ENCODE measurements at regions not wholly inside any gene's neighbourhood (a gene's known extent, or its start where the extent isn't known, plus 50 kb on each side); places are given as distances from the start of the nearest gene placed in this dataset.

DNA sequence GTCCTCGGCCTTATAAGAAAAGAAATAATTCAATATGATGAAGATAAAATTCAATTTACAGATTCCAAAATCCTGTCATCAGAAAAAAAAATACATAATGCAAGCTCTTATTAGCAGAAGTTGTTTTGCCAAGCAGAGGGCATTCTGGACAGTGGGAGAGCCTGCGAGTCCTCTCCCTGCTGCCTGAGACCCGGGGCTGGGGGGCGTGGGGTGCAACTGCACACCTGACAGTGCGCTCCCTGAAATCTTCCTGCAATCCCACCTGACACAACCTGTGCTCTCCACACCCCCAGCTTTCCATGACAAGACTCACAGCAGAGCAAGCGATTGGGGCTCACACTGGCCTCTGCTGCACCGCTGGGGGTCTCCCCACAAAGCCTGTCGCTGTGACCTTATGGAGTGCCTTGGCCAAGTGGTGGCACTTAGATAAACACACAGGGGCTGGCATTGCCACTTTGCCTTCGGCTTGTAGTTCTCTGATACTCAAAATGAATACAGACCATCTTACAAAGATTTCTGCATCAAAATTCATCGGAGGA, 130.3 kb upstream of the PDE10A start:
- Histone ChIP-seq H3K9ac (ENCODE audit: low read length) (no peak overlapping the region), H3K4me3 (ENCODE audit: low read length) (no peak overlapping the region), H3K36me3 (ENCODE audit: control insufficient read depth, insufficient read depth, low read length, severe bottlenecking) (no peaks in the 10 kb centered on the region), H3K9me3 (ENCODE audit: control insufficient read depth, low read length) (no peaks in the 10 kb centered on the region), H3K27me3 (replicated peaks; ENCODE audit: control insufficient read depth, insufficient read depth, low read length) (no peaks in the 10 kb centered on the region), H3K4me1 (ENCODE audit: control insufficient read depth, insufficient read depth, low read length) (no peaks in the 10 kb centered on the region)
- no peak for DNase-seq (ENCODE audit: low read depth)

DNA sequence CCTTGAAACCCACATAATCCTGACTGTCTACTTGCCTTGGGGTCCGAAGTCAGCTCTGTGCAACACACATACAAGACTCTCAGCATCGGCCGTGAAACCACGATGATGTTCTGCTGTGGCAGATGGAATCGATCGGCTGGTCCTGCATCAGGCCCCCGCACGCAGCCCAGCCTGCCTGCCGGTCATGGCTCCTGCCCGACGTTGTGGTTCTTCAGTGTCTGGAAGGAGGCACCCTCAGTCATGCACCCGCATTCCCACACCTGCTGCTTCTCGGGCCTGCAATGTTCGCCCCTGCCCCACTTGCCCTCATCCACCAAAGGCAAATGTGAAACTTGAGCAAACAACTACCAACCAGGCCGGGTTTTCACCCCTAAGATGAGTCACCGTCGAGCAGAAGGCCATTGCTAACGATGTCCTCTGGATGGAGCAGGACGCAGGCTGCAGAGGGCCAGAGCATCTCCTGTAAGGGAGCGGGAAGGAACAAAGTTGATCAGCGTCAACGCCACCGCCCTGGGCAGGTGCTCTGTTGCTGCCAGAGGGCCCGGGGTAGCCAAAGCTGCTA, 128.9 kb upstream of the PDE10A start:
- Histone ChIP-seq H3K4me3 (ENCODE audit: low read length) (no peak overlapping the region), H3K9ac (ENCODE audit: low read length) (no peak overlapping the region), H3K9me3 (ENCODE audit: control insufficient read depth, low read length) (no peaks in the 10 kb centered on the region), H3K36me3 (ENCODE audit: control insufficient read depth, insufficient read depth, low read length, severe bottlenecking) (no peaks in the 10 kb centered on the region), H3K4me1 (ENCODE audit: control insufficient read depth, insufficient read depth, low read length) (no peaks in the 10 kb centered on the region), H3K27me3 (replicated peaks; ENCODE audit: control insufficient read depth, insufficient read depth, low read length) (no peaks in the 10 kb centered on the region)
- no peak for DNase-seq (ENCODE audit: low read depth)

DNA sequence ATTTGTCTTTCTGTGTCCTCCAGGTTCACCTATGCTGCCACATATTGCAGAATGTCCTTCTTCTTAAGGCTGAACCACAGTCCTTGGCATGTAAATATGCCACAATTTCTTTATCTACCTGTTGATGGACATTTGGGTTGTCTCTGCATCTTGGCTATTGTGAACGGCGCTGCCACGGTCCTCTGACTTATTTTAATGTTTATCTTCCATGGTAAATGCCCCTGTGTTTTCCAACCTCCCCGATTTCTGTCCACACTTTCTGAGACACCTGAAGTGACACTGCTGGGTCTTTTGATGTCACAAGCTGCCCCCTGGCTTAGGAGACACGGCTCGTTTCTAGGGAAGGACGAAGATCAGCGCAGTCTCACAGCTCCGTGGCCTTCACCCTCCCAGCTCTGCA, 128.3 kb upstream of the PDE10A start:
- H3K9me3 ChIP-seq (ENCODE audit: control insufficient read depth, low read length): no peaks in the 10 kb centered on the region
- H3K4me1 ChIP-seq (ENCODE audit: control insufficient read depth, insufficient read depth, low read length): no peaks in the 10 kb centered on the region

DNA sequence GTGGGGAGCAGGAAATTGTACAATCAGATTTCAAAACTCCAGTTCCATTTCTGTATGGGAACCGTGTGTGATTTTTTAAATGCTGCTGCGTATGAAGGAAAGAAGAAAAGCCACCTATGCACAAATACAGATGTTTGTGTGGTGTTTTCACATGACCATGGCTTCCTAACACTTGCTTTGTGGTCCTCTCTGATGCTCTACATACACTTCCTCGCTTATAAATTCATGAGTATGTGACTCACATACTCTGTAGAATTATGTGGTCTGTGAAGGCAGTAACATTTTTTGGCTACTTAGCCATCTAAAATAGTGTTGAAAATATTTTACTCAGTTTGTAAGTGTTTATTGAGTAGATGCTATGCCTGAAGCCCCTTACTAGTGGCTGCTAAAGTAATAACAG, 119.8 kb upstream of the PDE10A start:
- Histone ChIP-seq H3K9ac (ENCODE audit: low read length) (no peak overlapping the region), H3K9me3 (ENCODE audit: control insufficient read depth, low read length) (no peaks in the 10 kb centered on the region), H3K36me3 (ENCODE audit: control insufficient read depth, insufficient read depth, low read length, severe bottlenecking) (no peaks in the 10 kb centered on the region), H3K4me3 (ENCODE audit: low read length) (no peak overlapping the region), H3K4me1 (ENCODE audit: control insufficient read depth, insufficient read depth, low read length) (no peaks in the 10 kb centered on the region), H3K27me3 (replicated peaks; ENCODE audit: control insufficient read depth, insufficient read depth, low read length) (peaks cover 7% of the 10 kb centered on the region)
- DNase-seq (ENCODE audit: low read depth): no peak

More for the DNA sequence above, 128.3 kb upstream of the PDE10A start:
- Histone ChIP-seq H3K9ac (ENCODE audit: low read length) (no peak overlapping the region), H3K27me3 (replicated peaks; ENCODE audit: control insufficient read depth, insufficient read depth, low read length) (no peaks in the 10 kb centered on the region), H3K36me3 (ENCODE audit: control insufficient read depth, insufficient read depth, low read length, severe bottlenecking) (no peaks in the 10 kb centered on the region), H3K4me3 (ENCODE audit: low read length) (no peak overlapping the region)
- DNase-seq (ENCODE audit: low read depth): no peak

DNA sequence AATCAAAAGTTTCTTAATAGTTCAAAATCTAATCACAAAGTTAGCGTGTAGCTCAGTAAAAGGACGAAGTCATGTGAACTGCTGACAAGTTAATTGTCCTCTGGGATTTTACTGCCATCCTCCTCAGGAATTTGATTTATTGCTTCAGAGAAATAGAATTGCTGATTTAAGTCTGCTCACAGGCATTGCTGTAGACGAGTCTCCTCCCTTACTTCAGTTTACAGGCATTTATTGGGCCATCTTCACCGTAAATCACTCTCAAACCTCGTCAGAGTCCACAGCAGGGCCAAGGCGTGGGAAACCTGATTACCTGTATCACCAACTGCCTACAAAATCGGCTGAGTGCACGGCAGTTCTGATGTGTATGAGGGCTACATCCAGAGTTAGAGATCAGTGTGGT, 119.1 kb upstream of the PDE10A start:
- H3K9ac ChIP-seq (ENCODE audit: low read length): no peak overlapping the region
- H3K4me1 ChIP-seq (ENCODE audit: control insufficient read depth, insufficient read depth, low read length): no peaks in the 10 kb centered on the region
- peaks cover 10% of the 10 kb centered on the region for H3K27me3 ChIP-seq (replicated peaks; ENCODE audit: control insufficient read depth, insufficient read depth, low read length)
- no peak for DNase-seq (ENCODE audit: low read depth)
- no peaks in the 10 kb centered on the region for H3K36me3 ChIP-seq (ENCODE audit: control insufficient read depth, insufficient read depth, low read length, severe bottlenecking)
- no peak overlapping the region for H3K4me3 ChIP-seq (ENCODE audit: low read length)
- no peaks in the 10 kb centered on the region for H3K9me3 ChIP-seq (ENCODE audit: control insufficient read depth, low read length)

DNA sequence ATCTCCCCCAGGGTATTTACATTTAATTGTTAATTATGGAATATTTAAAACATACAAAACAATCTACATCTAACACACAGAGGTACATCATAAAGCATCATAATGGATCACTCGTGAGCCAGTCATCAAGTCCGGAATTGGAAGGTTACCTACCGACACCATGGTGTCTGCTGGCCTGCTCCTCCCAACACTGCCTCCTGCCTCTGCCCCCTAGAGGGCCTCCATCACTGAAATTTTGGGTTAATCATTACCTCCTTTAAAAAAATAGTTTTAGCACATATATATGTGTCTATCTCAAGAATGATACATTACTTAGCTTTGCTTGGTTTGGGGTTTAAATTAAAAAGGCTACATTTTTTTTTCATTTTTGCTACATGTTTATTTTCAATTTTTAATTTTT, 114.6 kb upstream of the PDE10A start:
- H3K27me3 ChIP-seq (replicated peaks; ENCODE audit: control insufficient read depth, insufficient read depth, low read length): peaks cover 17% of the 10 kb centered on the region
- no peaks in the 10 kb centered on the region for H3K36me3 ChIP-seq (ENCODE audit: control insufficient read depth, insufficient read depth, low read length, severe bottlenecking)
- H3K4me3 ChIP-seq (ENCODE audit: low read length): no peak overlapping the region
- H3K4me1 ChIP-seq (ENCODE audit: control insufficient read depth, insufficient read depth, low read length): no peaks in the 10 kb centered on the region
- DNase-seq (ENCODE audit: low read depth): no peak
- no peak overlapping the region for H3K9ac ChIP-seq (ENCODE audit: low read length)
- H3K9me3 ChIP-seq (ENCODE audit: control insufficient read depth, low read length): no peaks in the 10 kb centered on the region

DNA sequence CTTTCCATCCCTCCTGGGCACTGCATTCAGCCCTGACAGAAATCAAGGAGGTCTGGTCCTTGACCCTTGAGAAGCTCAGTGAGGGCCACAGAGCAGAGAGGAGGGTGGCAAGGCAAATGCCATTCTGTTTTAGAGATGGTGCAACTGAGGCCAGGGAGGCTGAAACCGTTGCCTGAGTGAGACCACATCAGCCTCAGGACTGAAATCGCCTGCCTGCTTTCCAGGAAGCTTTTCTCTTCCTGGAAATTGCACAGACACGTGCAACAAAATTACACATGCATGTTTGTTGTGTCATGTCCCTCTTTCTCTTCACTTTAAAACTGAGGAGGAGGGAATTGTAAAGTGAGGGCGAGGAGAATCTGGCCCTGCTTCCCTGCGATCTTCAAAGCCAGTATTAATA, 113.7 kb upstream of the PDE10A start:
- Histone ChIP-seq H3K4me3 (ENCODE audit: low read length) (no peak overlapping the region), H3K27me3 (replicated peaks; ENCODE audit: control insufficient read depth, insufficient read depth, low read length) (peaks cover 15% of the 10 kb centered on the region), H3K9ac (ENCODE audit: low read length) (no peak overlapping the region), H3K4me1 (ENCODE audit: control insufficient read depth, insufficient read depth, low read length) (no peaks in the 10 kb centered on the region), H3K36me3 (ENCODE audit: control insufficient read depth, insufficient read depth, low read length, severe bottlenecking) (no peaks in the 10 kb centered on the region), H3K9me3 (ENCODE audit: control insufficient read depth, low read length) (no peaks in the 10 kb centered on the region)
- no peak for DNase-seq (ENCODE audit: low read depth)

DNA sequence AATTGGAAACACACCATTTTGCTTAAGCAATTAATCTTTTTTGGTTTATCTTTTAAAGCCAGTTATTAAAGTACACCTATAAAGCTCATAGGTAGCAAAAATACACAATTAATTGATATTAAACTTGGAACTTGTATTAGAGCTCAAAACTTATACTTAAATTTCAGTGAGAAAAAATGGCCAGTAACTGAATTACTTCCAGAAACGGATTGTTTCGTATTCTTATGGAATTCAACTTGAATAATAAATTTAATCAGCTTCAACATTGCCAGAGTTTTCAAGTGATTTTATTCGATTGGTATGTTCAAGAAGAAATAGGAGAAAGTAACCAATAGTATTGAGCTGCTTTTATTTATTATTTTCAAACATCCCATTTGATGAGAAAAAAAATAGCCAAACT, 112.7 kb upstream of the PDE10A start:
- Histone ChIP-seq H3K36me3 (ENCODE audit: control insufficient read depth, insufficient read depth, low read length, severe bottlenecking) (no peaks in the 10 kb centered on the region), H3K4me1 (ENCODE audit: control insufficient read depth, insufficient read depth, low read length) (no peaks in the 10 kb centered on the region), H3K9ac (ENCODE audit: low read length) (no peak overlapping the region), H3K9me3 (ENCODE audit: control insufficient read depth, low read length) (no peaks in the 10 kb centered on the region), H3K4me3 (ENCODE audit: low read length) (no peak overlapping the region), H3K27me3 (replicated peaks; ENCODE audit: control insufficient read depth, insufficient read depth, low read length) (peaks cover 15% of the 10 kb centered on the region)
- DNase-seq (ENCODE audit: low read depth): no peak

DNA sequence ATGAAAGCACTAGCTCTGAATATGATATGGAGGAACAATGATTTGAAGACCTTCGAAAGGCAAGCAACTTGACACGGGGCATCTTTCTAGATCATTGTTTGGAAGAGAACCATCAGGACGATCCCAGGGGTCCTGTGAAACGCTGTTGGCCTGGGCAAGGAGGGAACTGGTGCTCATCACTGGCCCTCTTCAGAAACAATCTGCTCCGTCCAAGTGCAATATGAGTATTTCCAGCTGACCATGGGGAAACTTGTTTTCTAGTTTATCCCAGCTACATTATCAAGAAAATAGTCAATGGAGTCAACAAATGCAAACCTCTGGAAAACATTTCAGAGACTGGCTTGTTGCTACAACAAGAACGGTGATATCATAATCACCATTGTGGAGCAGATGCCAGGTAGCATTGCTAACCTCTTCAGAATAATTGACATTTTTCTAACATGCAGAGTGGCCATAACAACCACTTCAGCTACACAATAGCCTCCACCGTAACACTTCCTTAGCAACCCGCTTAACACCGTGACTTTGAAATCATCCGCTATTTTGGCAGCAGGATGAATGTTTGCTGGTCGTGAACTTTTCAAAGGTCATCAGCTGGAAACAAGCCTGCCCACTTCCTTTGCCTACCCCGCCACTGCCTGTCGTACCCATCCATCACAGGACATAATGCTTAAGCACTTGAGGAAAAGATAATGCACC, 112.0 kb upstream of the PDE10A start:
- no peaks in the 10 kb centered on the region for H3K4me1 ChIP-seq (ENCODE audit: control insufficient read depth, insufficient read depth, low read length)
- DNase-seq (ENCODE audit: low read depth): no peak
- H3K4me3 ChIP-seq (ENCODE audit: low read length): no peak overlapping the region
- no peak overlapping the region for H3K9ac ChIP-seq (ENCODE audit: low read length)
- H3K27me3 ChIP-seq (replicated peaks; ENCODE audit: control insufficient read depth, insufficient read depth, low read length): peaks cover 15% of the 10 kb centered on the region
- H3K36me3 ChIP-seq (ENCODE audit: control insufficient read depth, insufficient read depth, low read length, severe bottlenecking): no peaks in the 10 kb centered on the region
- H3K9me3 ChIP-seq (ENCODE audit: control insufficient read depth, low read length): no peaks in the 10 kb centered on the region

DNA sequence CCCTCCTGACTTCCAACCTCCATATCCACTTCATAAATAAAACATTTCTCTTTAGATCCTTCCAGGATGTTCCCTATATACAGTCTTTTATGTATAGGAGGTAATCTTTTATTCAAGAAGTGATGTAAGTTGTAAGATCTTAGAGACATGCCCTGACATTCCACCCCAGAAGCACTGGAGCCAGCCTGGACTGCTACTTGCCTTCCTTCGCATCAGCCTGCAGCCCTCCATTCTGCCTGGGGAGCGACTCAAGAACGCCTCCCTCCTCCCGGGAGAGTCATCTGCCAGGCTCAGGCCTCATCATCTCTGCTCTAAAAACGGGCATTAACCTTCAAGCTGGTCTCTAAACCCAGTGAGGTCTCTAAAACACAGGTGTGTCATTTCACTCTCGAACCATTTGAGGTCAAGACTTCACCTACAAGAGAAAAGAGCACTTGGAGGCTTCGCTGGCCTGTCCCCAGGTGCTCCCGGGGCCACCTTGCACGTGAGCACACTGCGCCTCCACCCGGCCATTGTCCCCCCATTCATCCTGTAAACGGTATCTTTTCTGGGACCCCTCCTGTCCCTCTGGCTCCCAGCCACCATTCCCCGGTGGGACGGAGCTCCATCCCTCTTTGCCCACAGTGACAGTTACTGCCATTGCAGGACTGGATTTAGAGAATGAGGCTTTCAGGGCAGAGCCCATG, 107.5 kb upstream of the PDE10A start:
- no peaks in the 10 kb centered on the region for H3K36me3 ChIP-seq (ENCODE audit: control insufficient read depth, insufficient read depth, low read length, severe bottlenecking)
- H3K9me3 ChIP-seq (ENCODE audit: control insufficient read depth, low read length): no peaks in the 10 kb centered on the region
- H3K4me3 ChIP-seq (ENCODE audit: low read length): no peak overlapping the region
- H3K9ac ChIP-seq (ENCODE audit: low read length): no peak overlapping the region
- no peak for DNase-seq (ENCODE audit: low read depth)
- H3K27me3 ChIP-seq (replicated peaks; ENCODE audit: control insufficient read depth, insufficient read depth, low read length): peaks cover 5% of the 10 kb centered on the region
- H3K4me1 ChIP-seq (ENCODE audit: control insufficient read depth, insufficient read depth, low read length): no peaks in the 10 kb centered on the region

DNA sequence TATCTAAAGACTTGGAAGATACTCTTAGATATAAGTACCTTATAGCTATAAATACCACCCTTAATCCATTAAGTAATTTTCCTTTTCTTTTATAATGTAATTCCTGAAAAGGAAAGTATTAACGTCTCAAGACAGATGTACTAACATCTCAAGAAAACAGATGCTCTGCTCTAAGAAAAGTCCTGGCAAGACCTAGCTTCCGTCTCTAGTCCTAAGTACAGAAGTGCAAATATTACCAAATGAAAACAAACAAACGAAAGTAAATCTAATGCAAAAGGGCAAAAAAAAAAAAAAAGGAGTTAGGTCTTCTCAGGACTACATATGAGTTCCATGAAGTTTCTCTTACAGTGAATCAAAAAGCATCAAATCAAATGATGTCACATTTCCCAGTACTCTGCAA, 106.8 kb upstream of the PDE10A start:
- DNase-seq (ENCODE audit: low read depth): no peak
- Histone ChIP-seq H3K36me3 (ENCODE audit: control insufficient read depth, insufficient read depth, low read length, severe bottlenecking) (no peaks in the 10 kb centered on the region), H3K9ac (ENCODE audit: low read length) (no peak overlapping the region), H3K4me1 (ENCODE audit: control insufficient read depth, insufficient read depth, low read length) (no peaks in the 10 kb centered on the region), H3K9me3 (ENCODE audit: control insufficient read depth, low read length) (no peaks in the 10 kb centered on the region), H3K4me3 (ENCODE audit: low read length) (no peak overlapping the region), H3K27me3 (replicated peaks; ENCODE audit: control insufficient read depth, insufficient read depth, low read length) (peaks cover under 1% of the 10 kb centered on the region)

All from adipocyte (in vitro differentiated cells).